ENCODE measurements at regions not wholly inside any gene's neighbourhood (a gene's known extent, or its start where the extent isn't known, plus 50 kb on each side); places are given as distances from the start of the nearest gene placed in this dataset.

DNA sequence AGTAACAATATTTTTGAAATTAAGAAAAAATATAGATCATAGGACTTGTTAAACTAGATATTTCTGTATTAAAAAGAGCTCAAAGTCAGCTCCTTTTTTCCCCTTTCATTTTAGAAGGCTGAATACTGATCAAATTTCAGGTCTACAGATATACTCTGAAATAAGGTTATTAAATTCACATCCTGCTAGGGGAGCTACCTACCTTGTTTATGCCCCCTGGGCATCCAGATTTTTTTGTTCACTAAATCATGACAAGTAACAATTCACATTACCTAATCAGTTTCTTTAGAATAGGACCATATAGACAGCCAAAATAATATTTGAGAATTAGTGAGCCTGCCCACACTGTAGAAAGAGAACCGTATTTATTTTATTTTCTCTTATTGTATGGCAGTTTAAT is 276.2 kb downstream of the USP25 start:
- TF ChIP-seq, protein P1, sequence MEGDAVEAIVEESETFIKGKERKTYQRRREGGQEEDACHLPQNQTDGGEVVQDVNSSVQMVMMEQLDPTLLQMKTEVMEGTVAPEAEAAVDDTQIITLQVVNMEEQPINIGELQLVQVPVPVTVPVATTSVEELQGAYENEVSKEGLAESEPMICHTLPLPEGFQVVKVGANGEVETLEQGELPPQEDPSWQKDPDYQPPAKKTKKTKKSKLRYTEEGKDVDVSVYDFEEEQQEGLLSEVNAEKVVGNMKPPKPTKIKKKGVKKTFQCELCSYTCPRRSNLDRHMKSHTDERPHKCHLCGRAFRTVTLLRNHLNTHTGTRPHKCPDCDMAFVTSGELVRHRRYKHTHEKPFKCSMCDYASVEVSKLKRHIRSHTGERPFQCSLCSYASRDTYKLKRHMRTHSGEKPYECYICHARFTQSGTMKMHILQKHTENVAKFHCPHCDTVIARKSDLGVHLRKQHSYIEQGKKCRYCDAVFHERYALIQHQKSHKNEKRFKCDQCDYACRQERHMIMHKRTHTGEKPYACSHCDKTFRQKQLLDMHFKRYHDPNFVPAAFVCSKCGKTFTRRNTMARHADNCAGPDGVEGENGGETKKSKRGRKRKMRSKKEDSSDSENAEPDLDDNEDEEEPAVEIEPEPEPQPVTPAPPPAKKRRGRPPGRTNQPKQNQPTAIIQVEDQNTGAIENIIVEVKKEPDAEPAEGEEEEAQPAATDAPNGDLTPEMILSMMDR (conservative IDR thresholded peaks at IDR 0.05; ENCODE audit: low read depth in 2 of 2): no peak
- TF ChIP-seq POLR2AphosphoS5 (IDR thresholded peaks at IDR 0.05; ENCODE audit: low read depth) (no peak), EZH2phosphoT487 (IDR thresholded peaks at IDR 0.05; ENCODE audit: unreplicated experiment) (no peak), EZH2 (IDR thresholded peaks at IDR 0.05; ENCODE audit: low read depth, unreplicated experiment) (no peak), JUNB (IDR thresholded peaks at IDR 0.05; ENCODE audit: unreplicated experiment) (no peak), CREB1 (CRISPR knock-in tag; IDR thresholded peaks at IDR 0.05; ENCODE audit: low read depth) (no peak)
- TF ChIP-seq, protein P2, sequence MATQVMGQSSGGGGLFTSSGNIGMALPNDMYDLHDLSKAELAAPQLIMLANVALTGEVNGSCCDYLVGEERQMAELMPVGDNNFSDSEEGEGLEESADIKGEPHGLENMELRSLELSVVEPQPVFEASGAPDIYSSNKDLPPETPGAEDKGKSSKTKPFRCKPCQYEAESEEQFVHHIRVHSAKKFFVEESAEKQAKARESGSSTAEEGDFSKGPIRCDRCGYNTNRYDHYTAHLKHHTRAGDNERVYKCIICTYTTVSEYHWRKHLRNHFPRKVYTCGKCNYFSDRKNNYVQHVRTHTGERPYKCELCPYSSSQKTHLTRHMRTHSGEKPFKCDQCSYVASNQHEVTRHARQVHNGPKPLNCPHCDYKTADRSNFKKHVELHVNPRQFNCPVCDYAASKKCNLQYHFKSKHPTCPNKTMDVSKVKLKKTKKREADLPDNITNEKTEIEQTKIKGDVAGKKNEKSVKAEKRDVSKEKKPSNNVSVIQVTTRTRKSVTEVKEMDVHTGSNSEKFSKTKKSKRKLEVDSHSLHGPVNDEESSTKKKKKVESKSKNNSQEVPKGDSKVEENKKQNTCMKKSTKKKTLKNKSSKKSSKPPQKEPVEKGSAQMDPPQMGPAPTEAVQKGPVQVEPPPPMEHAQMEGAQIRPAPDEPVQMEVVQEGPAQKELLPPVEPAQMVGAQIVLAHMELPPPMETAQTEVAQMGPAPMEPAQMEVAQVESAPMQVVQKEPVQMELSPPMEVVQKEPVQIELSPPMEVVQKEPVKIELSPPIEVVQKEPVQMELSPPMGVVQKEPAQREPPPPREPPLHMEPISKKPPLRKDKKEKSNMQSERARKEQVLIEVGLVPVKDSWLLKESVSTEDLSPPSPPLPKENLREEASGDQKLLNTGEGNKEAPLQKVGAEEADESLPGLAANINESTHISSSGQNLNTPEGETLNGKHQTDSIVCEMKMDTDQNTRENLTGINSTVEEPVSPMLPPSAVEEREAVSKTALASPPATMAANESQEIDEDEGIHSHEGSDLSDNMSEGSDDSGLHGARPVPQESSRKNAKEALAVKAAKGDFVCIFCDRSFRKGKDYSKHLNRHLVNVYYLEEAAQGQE (IDR thresholded peaks at IDR 0.05; ENCODE audit: unreplicated experiment): no peak
- TF ChIP-seq, protein P3, sequence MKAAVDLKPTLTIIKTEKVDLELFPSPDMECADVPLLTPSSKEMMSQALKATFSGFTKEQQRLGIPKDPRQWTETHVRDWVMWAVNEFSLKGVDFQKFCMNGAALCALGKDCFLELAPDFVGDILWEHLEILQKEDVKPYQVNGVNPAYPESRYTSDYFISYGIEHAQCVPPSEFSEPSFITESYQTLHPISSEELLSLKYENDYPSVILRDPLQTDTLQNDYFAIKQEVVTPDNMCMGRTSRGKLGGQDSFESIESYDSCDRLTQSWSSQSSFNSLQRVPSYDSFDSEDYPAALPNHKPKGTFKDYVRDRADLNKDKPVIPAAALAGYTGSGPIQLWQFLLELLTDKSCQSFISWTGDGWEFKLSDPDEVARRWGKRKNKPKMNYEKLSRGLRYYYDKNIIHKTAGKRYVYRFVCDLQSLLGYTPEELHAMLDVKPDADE (IDR thresholded peaks at IDR 0.05): no peak

Data from GM23338 (cell line).